Suprapubic skin (tissue), 4 donors: ENCODE measurements at regions not wholly inside any gene's neighbourhood (a gene's known extent, or its start where the extent isn't known, plus 50 kb on each side); places are given as distances from the start of the nearest gene placed in this dataset.

Source experiments
- CTCF ChIP-seq, 2 donors: fragments of 200-600 bp in 1 of 2; fragments of 450-650 bp in 1 of 2; sonication (generic) in 1 of 2; IDR thresholded peaks; one replicate each; pipeline ENCODE4 v1.5.1; 2016 to 2019; ENCODE audit warnings: antibody characterized with exemption in 2 of 2, mild to moderate bottlenecking in 1 of 2, moderate library complexity in 1 of 2
- EP300 ChIP-seq: sonication (generic); formaldehyde crosslinking; IDR thresholded peaks from one replicate; pipeline ENCODE4 v1.6.1; 2017; ENCODE audit warnings: antibody characterized with exemption
- POLR2AphosphoS5 ChIP-seq, 3 donors: sonication (generic); formaldehyde crosslinking; IDR thresholded peaks; one replicate each; pipeline ENCODE4 v1.6.1; 2017; ENCODE audit warnings: antibody characterized with exemption in 3 of 3

DNA sequence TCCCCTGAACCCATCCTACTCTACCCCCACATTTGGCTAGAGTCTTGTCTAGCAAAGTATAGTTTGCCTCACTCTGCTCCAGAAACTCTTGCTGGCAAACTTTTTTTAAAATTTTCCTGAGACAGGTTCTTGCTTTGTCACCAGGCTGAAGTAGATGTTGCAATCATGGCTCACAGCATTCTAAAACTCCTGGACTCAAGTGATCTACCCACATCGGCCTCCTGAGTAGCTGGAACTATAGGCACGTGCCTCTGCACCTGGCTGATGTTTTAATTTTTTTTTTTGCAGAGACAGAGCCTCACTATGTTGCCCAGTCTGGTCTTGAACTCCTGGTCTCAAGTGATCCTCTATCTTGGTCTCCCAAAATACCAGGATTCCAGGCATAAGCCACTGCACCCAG is 175.8 kb upstream of the FBXL17 start:
- no peak for TF ChIP-seq CTCF (IDR thresholded peaks at IDR 0.05)
- no peak for TF ChIP-seq POLR2AphosphoS5 (IDR thresholded peaks at IDR 0.05)
- no peak for TF ChIP-seq EP300
